K562 (cell line): ENCODE measurements at regions not wholly inside any gene's neighbourhood (a gene's known extent, or its start where the extent isn't known, plus 50 kb on each side); places are given as distances from the start of the nearest gene placed in this dataset.

Experiments used
- ATAC-seq: fragments of 200-7000 bp; cut with Tn5 transposase; 3 replicates; pipeline ENCODE4 v1.9.1; 2020; ENCODE audit warnings: moderate library complexity
- BruUV-seq: library from RNA; stranded (reverse); fragments of 400-500 nt; replicated peaks from 2 replicates; lab custom pipeline; 2021; lab: Mats Ljungman, UMichigan
- CTCF ChIA-PET: fragments of 300-600 bp; formaldehyde crosslinking; extraction: SDS; loops from one replicate; lab custom pipeline; 2021; ENCODE audit warnings: low intra/inter-chr PET ratio; lab: Yijun Ruan, JAX
- POLR2A ChIA-PET: fragments of 300-600, 350-650 bp; sonication (Branson Sonifier 250); formaldehyde crosslinking; extraction: SDS; loops from one replicate; lab custom pipeline; 2021; ENCODE audit warnings: antibody characterized with exemption, inconsistent platforms; lab: Yijun Ruan, JAX
- DNase-seq, 4 experiments: peaks; one replicate each; pipeline versions ENCODE4 v3.0.0 to v3.0.0-alpha.2; 2011 to 2018; ENCODE audit warnings: low spot score in 3 of 4, mixed read lengths in 3 of 4; ENCODE audit errors: extremely low read depth in 1 of 4
- FAIRE-seq: peaks from 2 replicates; lab custom pipeline; 2011; peaks lifted over from hg19 to GRCh38; lab: Jason Lieb, UNC
- H2AFZ ChIP-seq: 2 replicates; pipeline ENCODE4 v1.6.0; 2011; ENCODE audit warnings: low read depth, low read length, control low read depth, inconsistent platforms
- H3K27ac ChIP-seq: fragments of 200-600 bp; 3 replicates; pipeline ENCODE4 v1.8.0; 2011; ENCODE audit warnings: low read depth, mild to moderate bottlenecking, control low read depth, inconsistent platforms, low read length, moderate library complexity, mixed read lengths; ENCODE audit errors: extremely low read depth
- H3K27me3 ChIP-seq, 2 experiments: fragments of 300-600 bp in 1 of 2; 2 replicates in 1 of 2; 3 replicates in 1 of 2; pipeline versions ENCODE4 v1.6.0 to v1.8.0; 2011; ENCODE audit warnings: inconsistent platforms in 2 of 2, low read length in 2 of 2, mild to moderate bottlenecking in 1 of 2, mixed read lengths in 1 of 2, moderate library complexity in 1 of 2; ENCODE audit not compliant: control insufficient read depth in 2 of 2, insufficient read depth in 2 of 2
- H3K36me3 ChIP-seq: fragments of 300-600 bp; 3 replicates; pipeline ENCODE4 v1.8.0; 2011; ENCODE audit warnings: mild to moderate bottlenecking, low read length, inconsistent platforms; ENCODE audit not compliant: control insufficient read depth, insufficient read depth
- H3K4me1 ChIP-seq, 2 experiments: fragments of 200-600 bp in 1 of 2; replicated peaks in 1 of 2; 2 replicates in 1 of 2; 3 replicates in 1 of 2; pipeline versions ENCODE4 v1.5.1 to v1.8.0; 2011; ENCODE audit warnings: inconsistent platforms in 2 of 2, low read length in 2 of 2, mild to moderate bottlenecking in 1 of 2, mixed read lengths in 1 of 2, moderate library complexity in 1 of 2; ENCODE audit not compliant: control insufficient read depth in 2 of 2, insufficient read depth in 2 of 2
- H3K4me2 ChIP-seq: 2 replicates; pipeline ENCODE4 v1.6.1; 2011; ENCODE audit warnings: low read length, control low read depth, inconsistent platforms, mixed read lengths; ENCODE audit not compliant: insufficient read depth
- H3K4me3 ChIP-seq: fragments of 200-600 bp; sonication (generic), shearing (Covaris generic); 2 replicates; pipeline ENCODE4 v1.5.1; 2016; ENCODE audit warnings: control low read depth, inconsistent platforms
- H3K79me2 ChIP-seq: fragments of 200-600 bp; 3 replicates; pipeline ENCODE4 v1.8.0; 2011; ENCODE audit warnings: low read length, inconsistent platforms; ENCODE audit not compliant: control insufficient read depth, insufficient read depth
- H3K9ac ChIP-seq, 2 experiments: 2 replicates each; pipeline versions ENCODE4 v1.6.0 to v1.6.1; 2011; ENCODE audit warnings: low read depth in 2 of 2, low read length in 2 of 2, control low read depth in 1 of 2, inconsistent platforms in 1 of 2, mild to moderate bottlenecking in 1 of 2, mixed read lengths in 1 of 2; ENCODE audit not compliant: insufficient read depth in 1 of 2
- H3K9me1 ChIP-seq: one replicate; pipeline ENCODE4 v1.6.0; 2011; ENCODE audit warnings: inconsistent platforms, mild to moderate bottlenecking, low read length, moderate library complexity; ENCODE audit not compliant: control insufficient read depth, insufficient read depth
- H3K9me3 ChIP-seq: replicated peaks from 2 replicates; pipeline ENCODE4 v1.5.1; 2011; ENCODE audit warnings: low read depth, low read length, inconsistent platforms; ENCODE audit not compliant: control insufficient read depth, insufficient read depth
- H4K20me1 ChIP-seq: replicated peaks from 2 replicates; pipeline ENCODE4 v1.6.1; 2011; ENCODE audit warnings: low read length, inconsistent platforms, mixed read lengths; ENCODE audit not compliant: control insufficient read depth, insufficient read depth
- CBFA2T2 ChIP-seq: fragments of 450-650 bp; conservative IDR thresholded peaks from 2 replicates; pipeline ENCODE4 v1.6.1; 2017; ENCODE audit warnings: mild to moderate bottlenecking
- DIDO1 ChIP-seq: fragments of 450-650 bp; IDR thresholded peaks from 2 replicates; pipeline ENCODE4 v1.6.1; 2016; ENCODE audit warnings: low read depth, missing biosample characterization, missing genetic modification characterization
- HINFP ChIP-seq: fragments of 450-650 bp; conservative IDR thresholded peaks from 2 replicates; pipeline ENCODE4 v1.6.1; 2016; ENCODE audit warnings: missing genetic modification characterization, low read depth, mild to moderate bottlenecking, control low read depth, missing compliant biosample characterization
- MBD1 ChIP-seq: fragments of 250-450 bp; sonication (Bioruptor Pico); IDR thresholded peaks from 2 replicates; pipeline ENCODE4 v1.8.0; 2022; ENCODE audit warnings: inconsistent platforms
- RHOXF2B ChIP-seq: fragments of 250-450 bp; sonication (Bioruptor Pico); conservative IDR thresholded peaks from 2 replicates; pipeline ENCODE4 v1.5.1; 2021
- TCFL5 ChIP-seq: fragments of 250-450 bp; sonication (Bioruptor Pico); conservative IDR thresholded peaks from 2 replicates; pipeline ENCODE4 v1.6.1; 2021; ENCODE audit warnings: mild to moderate bottlenecking, moderate library complexity, matching md5 sums
- ZNF282 ChIP-seq: sonication (generic); formaldehyde crosslinking; IDR thresholded peaks from 2 replicates; pipeline ENCODE4 v1.8.1; 2023; ENCODE audit warnings: missing genetic modification reagents
- ZNF584 ChIP-seq: fragments of 200-800 bp; sonication (Bioruptor generic); IDR thresholded peaks from 2 replicates; pipeline ENCODE4 v1.6.1; 2016; ENCODE audit warnings: low read depth, mild to moderate bottlenecking, missing genetic modification characterization, missing compliant biosample characterization
- in situ Hi-C: fragments of 300-500 bp; cut with MboI; formaldehyde crosslinking; loops from 4 replicates; pipeline ENCODE4 v1.15.0; 2018; ENCODE audit warnings: inconsistent platforms, mixed read lengths
- intact Hi-C: fragments of 100-400 bp; cut with micrococcal nuclease; formaldehyde crosslinking; loops from 2 replicates; pipeline ENCODE4 v1.14.2; 2022
- TF ChIP-seq, protein P1 (sequence below): sonication (generic); formaldehyde crosslinking; IDR thresholded peaks from 2 replicates; pipeline ENCODE4 v1.5.0; 2020; ENCODE audit warnings: missing genetic modification reagents

DNA sequence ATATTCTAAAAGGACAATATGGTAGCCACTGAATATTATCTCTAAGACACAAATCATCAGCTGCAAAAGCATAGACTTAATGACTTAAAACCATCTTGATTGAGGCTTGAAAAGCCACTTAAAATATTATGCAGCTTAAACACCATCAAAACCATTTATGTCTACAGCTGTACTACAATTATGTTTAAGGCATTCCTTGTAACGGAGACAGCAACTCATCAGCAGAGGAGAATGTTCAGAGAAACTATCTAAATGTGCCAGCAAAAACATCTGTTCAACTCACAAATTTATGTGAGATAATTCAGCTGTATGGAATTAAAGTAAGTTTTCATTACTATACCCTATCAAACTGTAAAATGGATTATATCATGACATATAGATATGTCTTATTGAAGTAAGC is 147.9 kb upstream of the CTSO start (continued):
- TF ChIP-seq ZNF584 (CRISPR knock-in tag) (no peak), MBD1 (CRISPR knock-in tag) (no peak), ZNF282 (CRISPR knock-in tag) (no peak), HINFP (no peak), CBFA2T2 (no peak), RHOXF2B (CRISPR knock-in tag) (no peak), TCFL5 (CRISPR knock-in tag) (no peak)
- TF ChIP-seq, protein P1, sequence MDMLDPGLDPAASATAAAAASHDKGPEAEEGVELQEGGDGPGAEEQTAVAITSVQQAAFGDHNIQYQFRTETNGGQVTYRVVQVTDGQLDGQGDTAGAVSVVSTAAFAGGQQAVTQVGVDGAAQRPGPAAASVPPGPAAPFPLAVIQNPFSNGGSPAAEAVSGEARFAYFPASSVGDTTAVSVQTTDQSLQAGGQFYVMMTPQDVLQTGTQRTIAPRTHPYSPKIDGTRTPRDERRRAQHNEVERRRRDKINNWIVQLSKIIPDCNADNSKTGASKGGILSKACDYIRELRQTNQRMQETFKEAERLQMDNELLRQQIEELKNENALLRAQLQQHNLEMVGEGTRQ (CRISPR knock-in tag): no peak
- TF ChIP-seq, all 486 proteins: peak for 0

DNA sequence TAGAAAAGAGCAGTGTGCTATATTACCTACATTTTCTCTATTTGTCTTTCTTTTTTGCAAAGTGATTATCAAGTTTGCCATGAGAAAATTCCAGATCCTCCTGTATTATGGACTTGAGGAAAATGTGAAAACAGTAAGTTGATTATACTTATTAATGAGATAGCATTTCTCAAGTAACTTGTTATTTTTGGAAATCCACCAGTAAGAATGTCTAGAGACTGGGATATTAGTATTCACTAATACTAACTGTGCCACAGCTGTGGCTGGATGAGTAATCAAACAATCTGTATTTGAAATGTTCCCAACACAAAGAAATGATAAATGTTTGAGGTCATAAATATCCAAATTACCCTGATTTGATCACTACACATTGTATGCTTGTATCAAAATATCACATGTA is 147.0 kb upstream of the CTSO start:
- in situ Hi-C loops: no loop called here
- Histone ChIP-seq H3K36me3 (no peaks in the 10 kb centered on the region), H3K79me2 (no peaks in the 10 kb centered on the region), H3K27me3 (no peaks in the 10 kb centered on the region), H4K20me1 (no peaks in the 10 kb centered on the region), H3K9me1 (no peaks in the 10 kb centered on the region), H3K4me3 (no peak overlapping the region), H2AFZ (no peak overlapping the region), H3K4me1 (no peaks in the 10 kb centered on the region), H3K27ac (no peak overlapping the region), H3K4me2 (no peak overlapping the region), H3K9ac (no peak overlapping the region), H3K9me3 (no peaks in the 10 kb centered on the region)
- BruUV-seq: no TSS peak
- no peak for TF ChIP-seq DIDO1
- no peak for ATAC-seq
- intact Hi-C loops: no loop called here
- no peak for DNase-seq
- ChIA-PET POLR2A (no interaction called here), CTCF (no interaction called here)
- FAIRE-seq: no peak
